Neuronal stem cell (in vitro differentiated cells): ENCODE measurements at regions not wholly inside any gene's neighbourhood (a gene's known extent, or its start where the extent isn't known, plus 50 kb on each side); places are given as distances from the start of the nearest gene placed in this dataset.

Experiments
- DNase-seq: peaks from one replicate; pipeline ENCODE4 v3.0.0-alpha.2; 2013; ENCODE audit warnings: low spot score
- H2AFZ ChIP-seq: one replicate; pipeline ENCODE4 v1.6.1; 2013; ENCODE audit warnings: mild to moderate bottlenecking, low read length, inconsistent platforms
- H2AK5ac ChIP-seq: 2 replicates; pipeline ENCODE4 v1.6.1; 2013; ENCODE audit warnings: low read depth, mild to moderate bottlenecking, inconsistent platforms, low read length, moderate library complexity, mixed read lengths
- H2BK120ac ChIP-seq: 2 replicates; pipeline ENCODE4 v1.6.1; 2013; ENCODE audit warnings: low read depth, mild to moderate bottlenecking, inconsistent platforms, low read length, moderate library complexity, mixed read lengths
- H2BK12ac ChIP-seq: one replicate; pipeline ENCODE4 v1.6.1; 2013; ENCODE audit warnings: low read length, inconsistent platforms
- H2BK15ac ChIP-seq: 2 replicates; pipeline ENCODE4 v1.6.1; 2013; ENCODE audit warnings: mild to moderate bottlenecking, low read length, inconsistent platforms, mixed read lengths
- H2BK5ac ChIP-seq: one replicate; pipeline ENCODE4 v1.6.1; 2013; ENCODE audit warnings: inconsistent platforms, mild to moderate bottlenecking, low read length, moderate library complexity
- H3K14ac ChIP-seq: one replicate; pipeline ENCODE4 v1.6.1; 2013; ENCODE audit warnings: low read length, inconsistent platforms
- H3K18ac ChIP-seq: 2 replicates; pipeline ENCODE4 v1.6.1; 2013; ENCODE audit warnings: low read length, inconsistent platforms
- H3K23ac ChIP-seq: 2 replicates; pipeline ENCODE4 v1.6.1; 2013; ENCODE audit warnings: low read depth, mild to moderate bottlenecking, mixed read lengths, low read length, inconsistent platforms; ENCODE audit not compliant: poor library complexity
- H3K27ac ChIP-seq: replicated peaks from 3 replicates; pipeline ENCODE4 v1.5.1; 2013; ENCODE audit warnings: low read length, inconsistent platforms
- H3K27me3 ChIP-seq, 3 experiments: 2 replicates each; pipeline ENCODE4 v1.6.1; 2013; ENCODE audit warnings: low read length in 3 of 3, mild to moderate bottlenecking in 2 of 3, inconsistent platforms in 1 of 3, low read depth in 1 of 3, mixed read lengths in 1 of 3, moderate library complexity in 1 of 3; ENCODE audit not compliant: control insufficient read depth in 3 of 3, insufficient read depth in 3 of 3
- H3K36me3 ChIP-seq, 2 donors: replicated peaks in 1 of 2; 2 replicates each; pipeline ENCODE4 v1.6.1; 2013; ENCODE audit warnings: low read length in 2 of 2; ENCODE audit not compliant: control insufficient read depth in 2 of 2, insufficient read depth in 2 of 2
- H3K4ac ChIP-seq: 2 replicates; pipeline ENCODE4 v1.6.1; 2013; ENCODE audit warnings: inconsistent platforms, mild to moderate bottlenecking, low read length, moderate library complexity
- H3K4me1 ChIP-seq, 2 donors: 1 replicate in 1 of 2; 2 replicates in 1 of 2; pipeline ENCODE4 v1.6.1; 2013; ENCODE audit warnings: low read length in 2 of 2, low read depth in 1 of 2; ENCODE audit not compliant: control insufficient read depth in 2 of 2, insufficient read depth in 1 of 2
- H3K4me2 ChIP-seq: one replicate; pipeline ENCODE4 v1.6.1; 2013; ENCODE audit warnings: mild to moderate bottlenecking, low read length, inconsistent platforms; ENCODE audit not compliant: insufficient read depth, poor library complexity, severe bottlenecking
- H3K4me3 ChIP-seq, 2 donors: 2 replicates each; pipeline ENCODE4 v1.5.1; 2013; ENCODE audit warnings: low read length in 2 of 2, mild to moderate bottlenecking in 2 of 2, inconsistent platforms in 1 of 2, moderate library complexity in 1 of 2
- H3K79me1 ChIP-seq: one replicate; pipeline ENCODE4 v1.6.1; 2013; ENCODE audit warnings: low read depth, mild to moderate bottlenecking, inconsistent platforms, low read length, moderate library complexity
- H3K9ac ChIP-seq: one replicate; pipeline ENCODE4 v1.6.1; 2013; ENCODE audit warnings: mild to moderate bottlenecking, low read depth, low read length, inconsistent platforms; ENCODE audit not compliant: poor library complexity
- H3K9me3 ChIP-seq, 2 donors: replicated peaks in 1 of 2; 2 replicates each; pipeline versions ENCODE3 to v1.6.1; 2013; ENCODE audit warnings: low read length in 2 of 2, mild to moderate bottlenecking in 2 of 2, inconsistent platforms in 1 of 2, low read depth in 1 of 2, mixed read lengths in 1 of 2, moderate library complexity in 1 of 2; ENCODE audit not compliant: control insufficient read depth in 2 of 2, insufficient read depth in 1 of 2
- H4K8ac ChIP-seq: one replicate; pipeline ENCODE4 v1.6.1; 2013; ENCODE audit warnings: low read depth, mild to moderate bottlenecking, inconsistent platforms, low read length, moderate library complexity
- H4K91ac ChIP-seq: one replicate; pipeline ENCODE4 v1.6.1; 2013; ENCODE audit warnings: low read length, low read depth, mild to moderate bottlenecking, inconsistent platforms; ENCODE audit not compliant: poor library complexity
- WGBS, 2 donors: extraction: QIAGEN DNeasy Blood & Tissue Kit; methylation state at CpG; one replicate each; pipeline ENCODE4 v1.1.7; 2013; ENCODE audit warnings: missing lambda C conversion rate in 2 of 2, mixed read lengths in 1 of 2; ENCODE audit not compliant: insufficient read length in 2 of 2, insufficient replicate concordance in 1 of 2; ENCODE audit errors: extremely low coverage in 2 of 2; 5-methylcytosine and 5-hydroxymethylcytosine counted together

DNA sequence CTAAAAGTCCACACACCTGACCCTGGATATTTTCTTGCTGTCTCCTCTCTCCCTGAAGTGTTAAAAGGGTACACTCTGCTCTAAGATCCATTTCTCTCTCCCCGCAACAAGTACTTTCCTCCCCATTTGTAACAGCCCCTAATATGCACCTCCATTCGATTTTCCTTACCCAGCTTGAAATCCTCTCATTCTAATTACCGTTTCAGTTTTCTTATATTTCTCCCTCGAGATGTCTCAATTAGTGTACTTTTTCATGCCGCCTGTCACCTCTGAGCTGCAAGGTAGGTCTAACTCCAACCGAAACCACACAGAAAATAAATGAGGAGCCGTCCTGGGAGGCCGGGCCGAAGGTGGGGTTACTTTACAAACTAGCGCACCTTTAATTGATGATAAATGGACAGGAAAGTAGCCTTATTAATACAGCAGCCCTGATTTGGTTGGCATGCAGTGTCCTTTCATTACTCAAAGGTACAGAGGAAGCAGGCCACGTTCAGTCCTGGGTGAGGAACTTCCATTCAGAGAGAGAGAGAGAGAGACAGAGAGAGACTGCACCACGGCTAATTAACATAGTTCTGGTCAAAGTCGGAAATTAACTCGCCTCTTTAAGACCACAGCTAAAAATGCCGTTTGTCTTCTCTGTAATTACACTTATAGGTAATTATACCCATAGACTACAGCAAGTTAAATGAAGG is 319.9 kb downstream of the ARRDC4 start:
- Histone ChIP-seq H2AFZ (no peak overlapping the region), H3K4me2 (no peak overlapping the region), H3K14ac (no peak overlapping the region), H3K9ac (no peak overlapping the region), H3K36me3 (no peaks in the 10 kb centered on the region), H3K79me1 (no peaks in the 10 kb centered on the region), H3K4me3 (no peak overlapping the region), H2AK5ac (no peak overlapping the region), H3K9me3 (no peaks in the 10 kb centered on the region), H2BK15ac (no peak overlapping the region), H3K4ac (no peak overlapping the region), H2BK120ac (no peak overlapping the region), H3K18ac (no peak overlapping the region), H4K8ac (no peak overlapping the region), H3K27me3 (no peaks in the 10 kb centered on the region), H3K23ac (no peak overlapping the region), H2BK5ac (no peak overlapping the region), H4K91ac (no peak overlapping the region), H3K27ac (no peak overlapping the region), H2BK12ac (no peak overlapping the region), H3K4me1 (peaks cover 0 to 3% of the 10 kb centered on the region in 2 donors)
- no CpG with 5 or more reads among the region's 15 CpGs for WGBS, 2 donors
- DNase-seq, result no peak

DNA sequence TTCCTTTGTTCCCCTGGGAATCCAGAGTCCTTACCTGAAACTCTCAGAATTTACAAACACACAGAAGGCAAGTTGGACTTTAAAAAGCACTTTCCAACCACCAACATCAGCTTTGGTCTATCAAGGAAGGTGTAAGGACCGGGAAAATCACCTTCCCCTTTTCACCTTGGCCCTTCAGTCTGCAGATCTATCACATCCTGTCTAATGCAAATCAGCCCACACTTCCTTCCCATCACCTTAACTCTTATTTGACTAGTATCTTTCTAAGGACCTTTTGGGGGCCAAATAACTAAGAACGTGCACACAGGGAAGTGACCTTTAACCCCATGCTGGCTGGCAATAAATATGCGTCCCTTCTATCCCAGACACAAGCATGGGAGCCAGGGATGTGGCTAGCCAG is 320.6 kb downstream of the ARRDC4 start:
- DNase-seq, result no peak
- Histone ChIP-seq H2AK5ac (no peak overlapping the region), H3K9ac (no peak overlapping the region), H3K27ac (no peak overlapping the region), H2BK15ac (no peak overlapping the region), H3K4me1 (peaks cover 0 to 3% of the 10 kb centered on the region in 2 donors), H3K9me3 (no peaks in the 10 kb centered on the region), H2BK120ac (no peak overlapping the region), H2AFZ (no peak overlapping the region), H2BK12ac (no peak overlapping the region), H2BK5ac (no peak overlapping the region), H3K14ac (no peak overlapping the region), H3K27me3 (no peaks in the 10 kb centered on the region), H4K8ac (no peak overlapping the region), H3K4ac (no peak overlapping the region), H3K36me3 (no peaks in the 10 kb centered on the region), H3K23ac (no peak overlapping the region), H4K91ac (no peak overlapping the region), H3K79me1 (no peaks in the 10 kb centered on the region), H3K4me3 (no peak overlapping the region), H3K18ac (no peak overlapping the region), H3K4me2 (no peak overlapping the region)
- no CpG with 5 or more reads among the region's 3 CpGs for WGBS, 2 donors

DNA sequence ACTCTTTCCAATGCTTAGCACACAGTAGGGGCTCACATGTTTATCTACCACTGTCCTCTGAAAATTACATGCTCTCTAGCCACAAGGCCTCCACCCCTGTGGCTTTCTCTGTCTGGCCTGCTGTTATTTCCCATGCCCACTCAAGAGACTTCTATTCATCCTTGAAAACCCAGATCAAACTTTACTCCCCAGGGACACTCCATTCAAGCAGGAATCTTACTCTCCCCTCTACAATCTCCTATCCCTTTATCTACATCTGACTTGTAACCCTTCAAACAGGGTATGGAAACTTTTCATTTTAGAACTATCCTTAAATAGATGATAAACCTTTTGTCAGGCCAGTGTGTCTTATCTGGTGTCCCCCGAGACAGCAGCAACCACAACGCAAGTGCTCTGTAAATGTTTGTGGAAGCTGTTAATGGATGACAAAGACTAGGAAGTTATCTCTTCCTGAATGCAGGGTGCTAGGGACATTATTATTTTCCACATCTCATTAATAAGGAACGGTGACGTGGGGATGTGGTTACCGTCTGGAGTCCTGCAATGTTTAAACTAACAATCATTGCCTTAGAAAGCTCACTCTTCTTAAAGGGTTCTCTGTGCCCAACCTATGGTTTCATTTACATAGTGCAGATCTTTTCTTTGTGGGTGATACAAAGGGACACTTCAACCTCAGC is 322.3 kb downstream of the ARRDC4 start:
- no CpG with 5 or more reads among the region's 5 CpGs for WGBS, 2 donors
- no peak overlapping the region for H2BK5ac ChIP-seq

DNA sequence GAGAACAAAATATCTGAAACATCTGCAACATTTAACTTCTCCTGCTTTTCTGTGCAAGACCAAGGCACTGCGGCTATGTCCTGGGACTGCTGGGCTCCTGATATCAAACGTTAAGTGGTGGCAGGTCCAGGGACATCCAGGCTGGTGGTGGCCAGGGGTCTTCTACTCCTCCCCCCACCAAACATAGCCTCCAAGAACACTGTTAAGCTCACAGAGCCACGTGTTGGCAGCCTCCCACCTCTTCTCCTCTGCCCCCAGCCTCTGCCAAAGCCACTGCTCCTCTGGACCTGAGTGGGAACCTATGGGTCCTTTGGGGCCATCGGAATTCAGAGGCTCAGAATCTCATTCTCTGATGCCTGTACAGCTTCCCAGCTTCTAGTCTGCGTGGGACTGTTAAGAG is 325.7 kb downstream of the ARRDC4 start:
- Histone ChIP-seq H3K9ac (no peak overlapping the region), H2BK15ac (no peak overlapping the region), H2BK12ac (no peak overlapping the region), H2BK120ac (no peak overlapping the region), H3K36me3 (no peaks in the 10 kb centered on the region), H2AFZ (no peak overlapping the region), H3K4me2 (no peak overlapping the region), H3K18ac (peak overlapping the region; percentile 3), H3K27ac (no peak overlapping the region), H3K79me1 (no peaks in the 10 kb centered on the region), H3K9me3 (no peaks in the 10 kb centered on the region), H4K91ac (no peak overlapping the region), H3K23ac (no peak overlapping the region), H2AK5ac (no peak overlapping the region), H3K4me3 (no peak overlapping the region), H3K27me3 (no peaks in the 10 kb centered on the region), H4K8ac (no peak overlapping the region), H2BK5ac (no peak overlapping the region), H3K4me1 (peaks cover 0 to 2% of the 10 kb centered on the region in 2 donors), H3K4ac (no peak overlapping the region), H3K14ac (no peak overlapping the region)
- DNase-seq, result no peak
- WGBS, 2 donors, result no CpG with 5 or more reads among the region's 5 CpGs

More for the DNA sequence above, 322.3 kb downstream of the ARRDC4 start:
- Histone ChIP-seq H3K27me3 (no peaks in the 10 kb centered on the region), H3K18ac (no peak overlapping the region), H3K14ac (no peak overlapping the region), H3K4me1 (peaks cover 0 to 3% of the 10 kb centered on the region in 2 donors), H2BK15ac (no peak overlapping the region), H3K36me3 (no peaks in the 10 kb centered on the region), H2BK12ac (no peak overlapping the region), H3K9ac (no peak overlapping the region), H3K27ac (no peak overlapping the region), H2AK5ac (no peak overlapping the region), H4K8ac (no peak overlapping the region), H2AFZ (no peak overlapping the region), H3K4ac (no peak overlapping the region), H3K4me2 (no peak overlapping the region), H3K79me1 (no peaks in the 10 kb centered on the region), H3K23ac (no peak overlapping the region), H3K9me3 (no peaks in the 10 kb centered on the region), H3K4me3 (no peak overlapping the region), H2BK120ac (no peak overlapping the region), H4K91ac (no peak overlapping the region)
- no peak for DNase-seq
